ENCODE measurements at regions not wholly inside any gene's neighbourhood (a gene's known extent, or its start where the extent isn't known, plus 50 kb on each side); places are given as distances from the start of the nearest gene placed in this dataset.

DNA sequence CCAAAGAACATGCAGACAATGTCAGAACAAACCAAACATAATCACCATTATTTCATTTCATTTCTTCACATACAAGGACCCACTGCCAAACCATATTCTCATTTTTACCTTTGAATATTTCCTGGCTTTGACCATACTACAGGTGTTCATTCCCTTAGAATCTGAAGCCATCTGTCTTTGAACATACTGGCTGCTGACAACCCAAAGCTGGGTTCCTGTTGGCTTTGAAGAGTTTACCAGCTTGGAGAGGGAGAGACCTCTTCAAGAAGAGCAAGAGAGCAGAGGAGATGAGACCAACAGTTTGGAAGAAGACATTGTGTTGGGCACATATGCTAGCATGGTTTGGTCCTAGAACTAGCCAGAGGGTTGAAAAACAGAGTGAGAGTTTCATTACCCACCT lies 145.6 kb upstream of the KCNIP4 start:
- no peak for DNase-seq

DNA sequence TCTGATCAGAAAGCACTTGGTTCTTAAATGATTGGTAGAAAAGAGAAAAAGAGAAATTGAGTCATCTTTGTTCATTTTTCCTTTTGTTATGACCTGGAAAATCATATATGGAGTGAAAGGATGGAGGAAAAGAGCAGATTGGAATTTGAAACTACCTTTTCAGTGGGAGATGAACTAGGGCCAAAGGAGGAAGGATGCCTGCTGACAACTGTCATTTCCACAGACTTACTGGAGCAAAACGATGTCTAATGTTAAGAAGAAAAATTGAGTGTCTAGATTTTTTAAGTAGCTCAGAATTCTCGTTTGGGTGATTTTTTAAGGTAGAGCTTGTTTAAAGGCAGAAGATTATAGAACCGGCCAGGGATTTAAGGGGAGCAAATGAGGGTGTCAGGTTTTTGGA lies 144.6 kb upstream of the KCNIP4 start:
- DNase-seq: no peak

DNA sequence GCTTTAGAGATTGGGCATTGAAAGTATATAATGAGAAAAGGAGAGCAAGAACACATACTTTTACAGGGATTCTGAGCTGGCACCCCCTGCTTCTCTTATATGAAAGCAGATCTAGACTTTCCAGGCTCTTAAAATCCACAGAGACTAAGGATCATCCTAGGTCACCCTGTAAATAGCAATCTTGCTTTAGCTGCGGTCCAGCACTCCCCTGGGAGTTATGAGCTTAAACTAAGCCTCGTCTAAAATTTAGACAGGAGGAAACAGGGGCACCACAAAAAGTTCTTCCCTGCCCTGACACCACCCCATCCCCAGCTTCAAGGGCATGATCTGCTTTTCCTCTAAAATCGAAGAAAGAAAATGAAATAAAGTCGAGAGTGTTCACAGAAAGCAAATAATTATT lies 143.3 kb upstream of the KCNIP4 start:
- no peak for DNase-seq

DNA sequence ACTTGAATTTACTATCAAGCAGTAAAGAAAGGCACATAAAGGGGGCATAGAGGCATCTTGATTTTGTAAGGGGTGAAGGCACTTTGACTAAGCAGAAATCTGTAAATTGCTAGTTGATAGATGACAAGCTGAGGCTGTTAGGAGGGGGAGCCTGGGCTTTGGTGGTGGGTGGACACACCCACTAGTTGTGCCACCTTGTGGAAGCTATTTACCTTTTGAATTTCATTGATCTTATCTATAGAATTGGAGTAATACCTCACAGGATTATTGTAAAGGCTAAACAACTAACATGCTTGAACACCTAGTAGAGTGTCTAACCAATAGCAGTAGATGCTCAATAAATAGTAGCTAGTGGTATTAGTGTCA lies 142.8 kb upstream of the KCNIP4 start:
- no peak for DNase-seq

DNA sequence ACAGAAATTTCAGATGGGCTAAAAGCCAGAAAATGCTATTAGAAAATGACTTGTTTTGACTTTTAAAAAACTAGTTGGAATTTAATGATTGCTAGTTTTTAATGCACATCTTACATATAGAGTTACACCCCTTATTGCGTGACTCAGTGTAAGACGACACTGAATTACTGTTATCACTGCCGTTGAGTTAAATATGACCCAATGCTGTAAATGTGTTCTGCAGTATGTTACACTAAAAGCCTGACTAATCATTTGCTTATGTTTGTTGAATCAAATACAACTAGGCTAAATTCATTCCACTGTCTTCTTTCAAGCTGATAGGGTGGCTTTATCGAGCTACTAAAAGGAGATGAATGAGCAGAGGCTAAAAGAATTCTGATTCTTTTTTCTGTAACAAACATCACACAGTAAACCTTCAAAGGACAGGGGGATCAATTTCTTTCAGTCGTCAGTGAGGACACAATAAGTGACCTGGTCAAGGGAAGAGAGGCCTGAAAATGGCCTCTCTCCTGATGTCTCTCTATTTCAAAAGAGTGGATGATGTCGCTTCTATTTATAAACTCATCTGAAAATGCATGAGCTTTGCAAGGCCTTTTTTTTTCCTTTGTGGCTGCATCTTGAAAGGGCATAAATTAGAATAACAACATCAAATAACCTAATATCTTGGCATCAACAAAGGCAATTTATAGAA lies 142.2 kb upstream of the KCNIP4 start:
- no peak for DNase-seq

DNA sequence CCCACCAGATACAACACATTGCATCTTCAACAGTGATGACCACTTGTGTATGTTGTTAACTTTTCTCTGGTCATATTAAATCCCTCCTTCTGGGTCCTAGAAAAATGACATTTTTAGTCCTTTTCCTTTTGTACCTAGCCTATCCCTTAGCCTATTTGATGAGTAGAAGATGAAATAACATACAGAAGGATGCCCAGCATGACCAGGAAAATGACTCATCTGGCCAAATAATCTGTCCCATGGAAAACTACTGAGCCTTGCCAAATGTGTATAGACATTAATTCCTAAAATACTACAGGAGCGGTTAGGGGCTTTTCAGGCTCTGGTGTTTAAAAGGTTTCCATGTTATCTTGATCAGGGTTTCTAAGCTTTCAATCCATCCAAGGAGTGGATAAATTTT lies 129.0 kb upstream of the KCNIP4 start:
- no peak for DNase-seq

DNA sequence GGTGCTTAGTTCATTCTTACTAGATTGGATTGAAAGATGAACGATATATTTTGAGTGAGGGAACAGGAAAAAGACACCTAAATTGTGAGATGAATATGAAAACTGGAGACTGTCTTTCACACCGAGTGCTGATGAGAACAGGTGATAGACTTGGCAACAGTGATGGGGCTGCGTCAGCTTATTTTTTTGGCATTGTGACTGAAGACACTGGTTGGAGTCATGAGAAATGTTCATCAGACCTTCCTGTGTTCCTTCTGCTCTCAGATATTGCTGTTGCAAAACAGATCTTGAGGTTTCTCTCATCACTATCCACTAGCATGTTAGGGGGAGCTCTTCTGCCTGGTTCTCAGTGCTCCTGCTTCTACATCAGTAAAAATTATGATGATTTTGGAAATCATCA lies 124.2 kb upstream of the KCNIP4 start:
- DNase-seq: no peak

DNA sequence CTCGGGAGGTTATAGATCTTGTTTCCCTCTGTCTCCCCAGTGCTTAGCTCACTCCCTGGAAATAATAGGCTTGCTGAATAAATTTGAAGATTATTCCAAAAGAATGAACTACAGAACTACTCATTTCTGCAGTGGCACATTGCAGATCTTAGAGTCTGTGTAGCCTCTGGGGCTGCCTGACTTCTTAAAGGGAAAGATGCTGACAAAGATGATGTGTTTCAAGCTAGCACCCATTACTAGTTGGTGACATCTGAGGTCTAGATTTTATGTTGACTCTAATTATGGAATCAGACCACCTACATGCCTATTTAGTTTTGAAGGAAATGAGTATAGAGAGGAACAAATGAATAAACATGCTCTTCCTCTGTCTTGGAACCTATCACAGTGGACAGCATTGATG lies 123.7 kb upstream of the KCNIP4 start:
- DNase-seq: no peak

DNA sequence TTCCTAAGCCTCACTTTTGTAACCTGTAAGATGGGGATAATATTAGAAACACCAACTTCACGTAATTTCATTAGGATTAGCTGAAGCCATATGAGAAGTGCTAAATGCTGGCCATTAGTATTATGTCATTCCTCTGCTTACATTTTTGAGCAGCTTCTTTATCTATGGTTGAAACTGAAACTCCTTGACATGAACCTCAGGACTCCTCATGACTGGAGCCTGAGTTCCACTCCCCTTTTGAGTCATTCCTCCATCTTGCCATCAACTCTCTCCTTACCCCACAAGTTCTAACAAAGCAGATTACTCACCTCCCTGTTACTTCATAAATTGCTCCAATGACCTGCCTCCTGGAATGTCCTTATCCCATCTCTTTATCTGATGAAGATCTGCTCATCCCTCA lies 123.2 kb upstream of the KCNIP4 start:
- no peak for DNase-seq

DNA sequence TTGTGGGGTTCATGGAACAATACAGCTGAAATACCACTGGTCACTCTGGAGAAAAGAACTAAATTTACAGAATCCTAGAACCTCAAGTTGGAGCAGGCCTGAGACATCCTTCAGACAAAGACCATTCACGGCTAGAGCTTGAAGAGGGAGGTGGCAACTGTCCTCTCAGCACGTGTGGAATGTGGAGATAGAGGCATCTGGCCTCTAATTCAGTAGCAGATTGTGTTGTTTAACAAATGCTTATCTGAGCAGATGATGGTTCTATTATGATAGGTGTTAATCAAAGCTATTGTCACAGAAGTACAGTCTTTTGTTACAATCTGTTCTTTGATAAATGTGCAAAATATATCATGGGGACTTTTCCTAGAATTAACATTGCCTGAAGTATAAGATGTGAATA lies 121.7 kb upstream of the KCNIP4 start:
- no peak for DNase-seq

DNA sequence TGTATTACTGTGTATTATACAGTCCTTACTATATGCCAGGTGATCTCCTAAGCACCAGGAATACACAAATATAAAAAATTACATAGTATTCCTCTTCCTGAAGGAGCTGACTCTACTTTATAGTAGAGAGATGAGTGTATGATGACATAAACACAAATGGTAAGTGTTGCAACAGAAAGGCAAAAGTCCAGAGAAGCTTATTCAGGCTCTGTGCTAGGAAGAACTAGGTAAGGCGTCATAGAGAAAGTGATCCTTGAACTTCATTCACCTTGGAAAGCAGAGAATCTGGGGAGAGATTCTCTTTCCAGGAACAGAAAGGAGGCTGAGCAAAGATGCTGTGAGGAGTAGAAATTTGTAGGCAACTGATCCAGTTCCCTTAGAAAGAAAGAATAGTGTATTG lies 115.0 kb upstream of the KCNIP4 start:
- DNase-seq: no peak

DNA sequence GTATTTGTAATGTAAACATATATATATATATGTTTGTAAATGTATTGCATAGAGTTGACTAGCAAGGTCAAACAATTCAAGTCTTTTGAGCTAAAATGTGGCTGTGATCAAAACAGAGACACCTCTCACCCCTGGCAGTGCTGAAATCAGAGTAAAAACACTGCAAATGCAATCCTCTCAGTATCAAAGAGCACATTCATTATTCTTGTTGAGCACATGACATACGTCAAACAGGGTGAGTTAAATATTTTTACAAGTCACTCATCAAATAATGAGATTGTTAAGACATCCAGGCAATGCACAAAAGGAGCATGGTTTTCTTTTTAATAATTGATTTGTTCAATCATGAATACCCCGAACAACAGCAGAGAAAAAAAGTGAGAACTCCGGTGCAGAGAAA lies 114.1 kb upstream of the KCNIP4 start:
- no peak for DNase-seq

DNA sequence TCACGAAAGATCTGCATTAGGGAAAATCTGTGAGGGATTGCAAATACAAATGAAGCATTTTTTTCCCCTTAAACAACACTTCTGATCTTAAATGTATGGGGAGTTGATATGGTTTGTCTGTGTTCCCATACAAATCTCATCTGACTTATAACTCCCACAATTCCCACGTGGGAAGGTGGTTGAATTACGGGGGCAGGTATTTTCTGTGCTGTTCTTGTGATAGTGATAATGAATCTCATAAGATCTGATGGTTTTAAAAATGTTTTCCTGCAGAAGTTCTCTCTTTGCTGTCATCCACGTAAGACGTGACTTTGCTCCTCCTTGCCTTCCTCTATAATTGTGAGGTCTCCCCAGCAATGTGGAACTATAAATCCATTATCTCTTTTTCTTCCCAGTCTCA lies 107.4 kb upstream of the KCNIP4 start:
- no peak for DNase-seq

DNA sequence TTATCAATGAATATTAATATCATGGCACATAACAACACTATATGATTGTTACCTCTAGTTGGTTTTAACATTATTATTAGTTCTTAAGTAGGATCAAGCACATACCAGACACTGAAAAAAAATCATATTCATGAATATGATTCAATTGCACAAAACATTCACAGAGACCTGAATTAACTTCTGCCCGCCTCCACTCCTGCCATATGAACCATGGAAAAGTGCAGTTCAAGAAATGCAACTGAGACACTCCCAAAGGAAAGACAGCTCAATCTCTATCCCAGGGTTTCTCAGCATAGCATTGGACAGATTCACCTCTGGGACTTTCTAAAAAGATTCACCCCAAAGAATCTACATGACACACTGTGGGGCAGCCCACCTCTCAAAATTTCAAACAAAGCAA lies 103.5 kb upstream of the KCNIP4 start:
- DNase-seq: no peak

DNA sequence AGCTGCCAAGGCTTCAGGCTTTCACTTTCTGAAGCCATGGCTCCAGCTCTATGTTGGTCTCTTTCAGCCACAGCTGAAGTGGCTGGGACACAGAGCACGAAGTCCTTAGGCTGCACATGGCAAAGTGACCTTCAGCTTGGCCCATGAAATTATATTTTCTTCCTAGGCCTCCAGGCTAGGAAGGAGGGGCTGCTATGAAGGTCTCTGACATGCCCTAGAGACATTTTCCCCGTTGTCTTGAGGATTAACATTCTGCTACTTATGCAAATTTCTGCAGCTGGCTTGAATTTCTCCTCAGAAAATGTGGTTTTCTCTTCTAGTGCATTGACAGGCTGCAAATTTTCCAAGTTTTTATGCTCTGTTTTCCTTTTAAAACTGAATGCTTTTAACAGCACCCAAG lies 99.8 kb upstream of the KCNIP4 start:
- DNase-seq: no peak

DNA sequence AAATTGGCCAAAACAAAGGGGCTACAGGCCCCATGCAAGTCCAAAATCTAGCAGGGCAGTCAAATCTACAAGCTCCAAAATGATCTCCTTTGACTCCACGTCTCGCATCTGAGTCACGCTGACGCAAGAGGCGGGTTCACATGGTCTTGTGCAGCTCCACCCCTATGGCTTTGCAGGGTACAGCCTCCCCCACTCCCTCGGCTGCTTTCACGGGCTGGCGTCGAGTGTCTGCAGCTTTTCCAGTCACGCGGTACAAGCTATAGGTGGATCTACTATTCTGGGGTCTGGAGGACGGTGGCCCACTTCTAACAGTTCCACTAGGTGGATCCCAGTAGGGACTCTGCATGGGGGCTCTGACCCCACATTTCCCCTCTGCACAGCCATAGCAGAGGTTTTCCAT lies 99.2 kb upstream of the KCNIP4 start:
- no peak for DNase-seq

DNA sequence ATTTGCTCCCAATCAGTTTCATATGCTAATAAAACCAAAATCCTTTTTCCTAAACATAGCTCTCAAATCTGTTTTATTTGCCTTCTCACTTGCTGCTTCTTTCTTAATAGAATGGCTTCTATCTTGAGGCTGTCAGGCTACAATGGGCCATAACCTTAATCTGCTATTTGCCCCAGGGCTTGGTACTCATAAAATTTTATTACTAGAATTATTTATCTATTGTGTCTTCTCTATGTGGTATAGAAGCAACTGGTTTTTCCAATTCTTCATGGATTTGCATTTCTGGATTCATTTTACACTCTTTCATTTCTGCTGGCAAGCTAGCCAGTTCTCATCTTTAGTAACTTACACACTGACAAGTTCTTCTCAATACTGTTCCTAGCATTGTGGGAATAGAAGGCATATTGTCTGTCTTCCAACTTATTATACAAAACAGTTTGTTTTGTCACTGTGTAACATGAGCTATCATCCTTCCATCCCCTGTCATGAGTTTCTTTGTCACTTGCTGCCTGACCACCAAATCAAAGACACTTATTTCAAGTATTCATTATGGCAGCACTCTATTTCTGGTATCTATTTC lies 96.6 kb upstream of the KCNIP4 start:
- no peak for DNase-seq

DNA sequence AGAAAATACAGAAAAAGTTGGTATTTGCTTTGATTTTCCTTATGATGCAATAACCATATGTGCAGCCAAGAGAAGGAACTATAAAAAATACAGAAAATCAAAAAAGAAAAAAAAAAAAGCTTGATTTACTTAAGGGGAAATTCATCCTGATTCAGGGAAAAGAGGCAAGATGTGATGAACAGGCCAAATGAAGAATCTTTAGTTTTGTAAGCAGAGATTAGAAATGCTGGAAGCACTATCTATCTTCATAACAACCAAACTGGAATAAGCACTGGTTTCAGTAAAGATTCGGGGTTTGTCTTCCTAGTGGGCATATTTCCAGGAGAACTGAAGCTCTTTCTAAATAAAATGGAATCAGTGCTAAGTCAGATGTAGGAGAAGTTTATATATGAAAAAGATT lies 82.9 kb upstream of the KCNIP4 start:
- DNase-seq: no peak

DNA sequence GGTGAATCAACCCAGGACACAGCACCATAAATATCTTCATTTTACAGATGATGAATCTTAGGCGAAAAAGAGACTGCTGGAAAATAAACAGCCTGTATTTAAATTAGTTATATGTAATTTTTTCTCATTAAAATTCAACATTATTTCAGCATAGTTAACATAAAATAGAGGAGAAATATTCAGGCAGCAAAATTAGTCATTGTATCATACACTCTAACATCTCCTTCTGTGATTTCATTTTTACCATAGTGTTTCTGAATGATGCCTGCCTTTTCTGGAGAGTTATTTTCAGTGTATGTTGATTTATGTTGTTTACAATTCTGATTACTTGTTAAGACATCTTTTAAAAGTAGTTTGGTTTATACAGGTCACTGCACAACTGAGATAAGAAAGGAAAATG lies 82.3 kb upstream of the KCNIP4 start:
- DNase-seq: no peak

DNA sequence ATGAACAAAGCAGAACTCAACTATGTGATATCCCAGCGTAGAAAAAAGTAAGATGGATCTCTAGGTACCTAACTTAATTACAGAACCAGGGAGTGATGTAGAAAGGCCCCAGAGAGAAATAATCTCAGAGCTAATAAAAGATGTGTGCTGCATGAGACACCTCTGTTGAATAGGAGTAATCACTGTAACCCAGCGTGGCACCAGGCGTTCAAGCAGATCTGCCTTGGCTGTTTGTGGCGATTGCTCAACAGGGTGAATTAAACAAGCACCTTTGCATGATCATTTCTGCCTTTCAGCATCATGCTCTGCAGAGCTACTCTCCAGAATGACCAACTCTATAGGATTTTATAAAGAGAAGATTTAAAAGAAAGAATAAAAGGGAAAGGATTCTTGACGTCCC lies 81.7 kb upstream of the KCNIP4 start:
- no peak for DNase-seq

DNA sequence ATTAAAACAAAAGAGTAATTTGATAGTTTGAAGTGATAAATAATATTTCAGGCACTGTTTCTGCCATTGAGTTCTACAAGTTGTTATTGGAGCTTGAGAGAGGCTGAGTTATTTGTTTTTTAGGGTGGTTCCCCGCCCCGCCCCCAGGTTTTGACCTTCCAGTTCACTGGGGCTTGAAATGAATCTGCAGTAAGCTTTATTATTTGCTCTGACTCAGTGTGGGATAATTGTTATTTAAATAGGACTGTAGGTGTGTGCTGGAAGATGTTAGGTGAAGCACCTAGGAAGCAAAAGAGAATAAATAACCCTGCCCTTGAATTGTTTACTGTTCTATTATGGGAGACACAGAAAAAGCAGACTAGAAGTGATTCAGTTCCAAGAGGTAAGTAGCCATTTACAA lies 81.2 kb upstream of the KCNIP4 start:
- DNase-seq: no peak

DNA sequence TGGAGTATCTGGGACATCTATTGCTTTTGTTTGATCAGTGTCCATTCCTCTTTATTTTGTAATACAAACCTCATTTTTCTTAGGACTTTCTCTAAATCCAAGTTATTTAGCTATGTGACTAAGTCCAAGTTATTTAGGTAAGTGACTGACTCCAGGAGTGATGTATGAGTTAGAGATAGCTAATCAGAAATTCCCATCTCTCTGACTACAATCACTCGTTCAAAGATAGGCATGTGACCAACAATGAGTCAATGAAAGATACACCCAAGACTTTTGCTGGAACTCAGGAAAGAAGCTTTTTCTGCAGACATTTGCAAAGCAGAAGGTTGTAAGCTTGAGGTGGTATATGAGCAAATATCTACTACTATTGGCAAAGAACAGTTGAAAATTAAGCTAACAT lies 72.5 kb upstream of the KCNIP4 start:
- no peak for DNase-seq

DNA sequence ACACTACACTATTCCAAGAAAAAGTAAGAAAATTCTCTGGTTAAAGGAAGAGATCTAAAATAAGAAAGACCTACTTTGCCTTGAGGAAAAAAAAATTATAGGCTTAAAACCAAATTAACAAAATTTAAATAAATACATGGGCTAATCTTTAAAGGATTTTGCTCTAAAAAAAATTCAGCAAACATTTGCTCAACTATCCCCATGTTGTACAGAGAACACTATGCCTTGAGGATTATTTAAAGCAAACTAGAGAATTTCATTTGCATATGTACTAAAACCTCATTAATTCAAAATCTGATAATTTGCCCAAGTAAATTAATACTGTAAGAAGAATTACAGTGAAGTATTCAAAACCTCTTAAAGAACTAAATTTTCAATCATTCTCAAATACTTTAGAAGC lies 71.6 kb upstream of the KCNIP4 start:
- DNase-seq: no peak

DNA sequence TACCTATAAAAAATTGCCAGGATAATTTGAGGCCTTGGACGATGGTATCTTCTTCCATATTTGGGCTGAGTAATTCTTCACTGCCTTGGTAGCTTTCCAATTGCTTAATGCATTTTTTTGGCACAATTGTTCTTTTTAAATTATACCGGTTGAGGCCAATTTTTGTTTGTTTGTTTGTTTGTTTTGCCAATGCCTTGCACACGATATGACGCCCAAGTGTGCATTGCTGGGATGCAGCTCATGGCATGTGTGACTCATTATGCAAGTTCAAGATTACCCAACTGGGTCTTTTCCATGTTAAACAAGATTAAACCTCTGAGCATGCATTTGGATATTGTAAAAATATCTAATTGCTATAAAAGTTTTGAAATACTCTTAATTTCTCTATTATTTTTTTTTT lies 71.1 kb upstream of the KCNIP4 start:
- no peak for DNase-seq

DNA sequence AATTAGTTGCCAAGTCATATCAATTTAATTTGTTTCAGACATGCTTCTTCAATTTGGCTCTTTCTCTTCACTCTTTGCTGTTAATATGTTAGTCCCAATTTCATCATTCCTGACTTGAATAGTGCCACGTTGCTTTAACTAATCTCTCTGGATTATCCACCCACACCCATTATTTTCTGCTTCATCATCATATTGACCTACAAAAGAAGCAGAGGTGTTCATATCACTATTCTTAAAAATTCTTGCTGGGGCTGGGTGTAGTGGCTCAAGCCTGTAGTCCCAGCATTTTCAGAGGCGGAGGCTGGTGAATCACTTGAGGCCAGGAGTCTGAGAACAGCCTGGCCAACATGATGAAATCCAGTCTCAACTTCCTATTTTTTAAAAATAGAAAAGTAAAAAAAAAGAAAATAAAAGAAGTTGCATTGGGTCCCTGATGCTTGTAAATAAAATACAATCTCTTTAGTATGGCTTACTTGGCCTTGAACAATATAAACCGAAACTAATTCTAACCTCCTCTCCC lies 65.7 kb upstream of the KCNIP4 start:
- DNase-seq: no peak

Data from islet precursor cell (in vitro differentiated cells).